HG03139 (cell line): ENCODE measurements at regions not wholly inside any gene's neighbourhood (a gene's known extent, or its start where the extent isn't known, plus 50 kb on each side); places are given as distances from the start of the nearest gene placed in this dataset.

Experiments used
- ATAC-seq: cut with Tn5 transposase; IDR thresholded peaks from one replicate; pipeline ENCODE4 v1.9.1; 2021; ENCODE audit not compliant: unreplicated experiment

GRCh38 chr5:98709681-98710080, 63.8 kb upstream of the RGMB start:
- ATAC-seq = no peak

GRCh38 chr5:98713027-98713426, 60.4 kb upstream of the RGMB start:
- ATAC-seq = no peak

GRCh38 chr5:98713856-98714255, 59.6 kb upstream of the RGMB start:
- no peak for ATAC-seq

- no peak for ATAC-seq
These were observed 58.7 kb upstream of the RGMB start for GRCh38 chr5:98714710-98715288.

GRCh38 chr5:98721231-98721928, 52.1 kb upstream of the RGMB start:
- no peak for ATAC-seq

- no peak for ATAC-seq
These were observed 51.3 kb upstream of the RGMB start for GRCh38 chr5:98722188-98722587.

- no peak for ATAC-seq
These were observed 50.4 kb upstream of the RGMB start for GRCh38 chr5:98723061-98723460.
